Activated CD8-positive, alpha-beta T cell treated with anti-CD3 and anti-CD28 coated beads for 36 hours (primary cell): ENCODE measurements at regions not wholly inside any gene's neighbourhood (a gene's known extent, or its start where the extent isn't known, plus 50 kb on each side); places are given as distances from the start of the nearest gene placed in this dataset.

Experiments
- ATAC-seq: fragments of 200-7000 bp; cut with Tn5 transposase; one replicate; pipeline ENCODE4 v1.10.0; 2021; ENCODE audit warnings: mild to moderate bottlenecking, moderate library complexity
- CTCF ChIA-PET: fragments of 350-600 bp; sonication (Branson Sonifier 250); formaldehyde crosslinking; loops from one replicate; lab custom pipeline; 2021; ENCODE audit warnings: antibody characterized with exemption; lab: Charles Lee
- POLR2A ChIA-PET: fragments of 350-600 bp; sonication (Branson Sonifier 250); formaldehyde crosslinking; loops from one replicate; lab custom pipeline; 2021; ENCODE audit warnings: antibody characterized with exemption; lab: Charles Lee
- DNase-seq: peaks from one replicate; pipeline ENCODE4 v3.0.0-alpha.2; 2020
- H3K27ac Mint-ChIP-seq: one replicate; pipeline ENCODE4 v1.8.0; 2021; ENCODE audit warnings: mild to moderate bottlenecking, mixed read lengths
- H3K27me3 Mint-ChIP-seq: one replicate; pipeline ENCODE4 v1.8.0; 2021; ENCODE audit warnings: mixed read lengths
- H3K36me3 Mint-ChIP-seq: one replicate; pipeline ENCODE4 v1.8.0; 2021; ENCODE audit warnings: low read depth, mixed read lengths
- H3K4me1 Mint-ChIP-seq: one replicate; pipeline ENCODE4 v1.8.0; 2021; ENCODE audit warnings: low read depth, mixed read lengths
- H3K4me3 Mint-ChIP-seq: one replicate; pipeline ENCODE4 v1.8.0; 2021; ENCODE audit warnings: mild to moderate bottlenecking, moderate library complexity, mixed read lengths
- H3K9me3 Mint-ChIP-seq: one replicate; pipeline ENCODE4 v1.8.0; 2021; ENCODE audit warnings: mixed read lengths
- CTCF ChIP-seq: fragments of 200-600 bp; IDR thresholded peaks from one replicate; pipeline ENCODE4 v1.8.0; 2022; ENCODE audit warnings: antibody characterized with exemption, mild to moderate bottlenecking
- intact Hi-C: fragments of 100-400 bp; cut with micrococcal nuclease; formaldehyde crosslinking; loops from one replicate; pipeline ENCODE4 v1.10.0; 2022

DNA sequence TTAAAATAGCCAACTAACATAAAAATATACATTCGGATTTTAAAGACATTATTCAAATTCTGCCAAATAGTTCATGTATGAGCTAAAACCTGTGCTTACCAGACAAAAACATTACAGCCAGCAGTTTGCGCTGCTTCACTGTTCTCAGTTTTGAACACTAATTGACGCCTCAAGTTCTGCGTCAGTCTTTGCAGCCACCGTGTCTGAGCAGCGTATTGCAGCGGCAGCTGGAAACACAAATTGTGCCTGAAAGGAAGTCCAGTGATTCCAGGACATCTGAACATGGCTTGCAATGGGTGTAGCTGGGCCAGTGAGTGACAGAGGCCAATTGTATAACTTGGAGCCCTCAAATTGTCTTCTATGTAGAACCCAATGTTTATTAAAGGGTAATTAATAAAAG, 267.6 kb downstream of the TFCP2L1 start:
- Mint-ChIP-seq H3K4me3 (no peak overlapping the region), H3K27me3 (peaks cover 3% of the 10 kb centered on the region), H3K9me3 (no peaks in the 10 kb centered on the region), H3K27ac (no peak overlapping the region), H3K36me3 (no peaks in the 10 kb centered on the region), H3K4me1 (no peaks in the 10 kb centered on the region)
- ChIA-PET CTCF (interaction anchor here (0.9 kb wide), 1 partner anchor 56 kb away, joined by 3 read pairs; no protein-coding TSS in a partner anchor), POLR2A (no interaction called here)
- no peak for DNase-seq
- no peak for TF ChIP-seq CTCF
- intact Hi-C loops, result no loop called here
- ATAC-seq, result no peak

- Mint-ChIP-seq H3K9me3 (no peaks in the 10 kb centered on the region), H3K36me3 (no peaks in the 10 kb centered on the region), H3K27ac (no peak overlapping the region), H3K4me3 (no peak overlapping the region), H3K4me1 (no peaks in the 10 kb centered on the region), H3K27me3 (peaks cover 3% of the 10 kb centered on the region)
- ATAC-seq, result no peak
- no peak for DNase-seq
- TF ChIP-seq CTCF, result no peak
- intact Hi-C loops, result no loop called here
- ChIA-PET POLR2A (no interaction called here), CTCF (no interaction called here)
Measured at GRCh38 chr2:121018136-121019061, 266.6 kb downstream of the TFCP2L1 start.

DNA sequence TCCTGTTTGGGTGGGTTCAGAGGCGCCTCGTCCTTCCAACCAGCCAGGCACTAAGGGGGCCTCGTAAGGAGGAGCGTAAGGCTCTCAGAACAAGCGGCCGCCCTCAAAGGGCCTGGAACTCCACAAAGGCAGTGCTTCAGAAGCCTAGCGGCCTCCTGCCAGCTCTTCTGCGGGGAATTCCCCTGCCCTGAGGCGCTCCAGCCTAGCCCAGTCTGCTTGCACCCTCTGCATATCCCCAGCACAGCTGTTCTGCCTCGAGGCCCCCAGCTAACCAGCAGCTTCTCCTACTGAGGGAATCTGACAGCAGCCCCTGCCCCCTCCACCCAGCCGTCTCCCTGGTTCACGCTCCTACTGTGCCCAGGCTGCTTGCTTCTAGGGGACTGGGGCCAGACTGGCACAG, 265.9 kb downstream of the TFCP2L1 start:
- no peaks in the 10 kb centered on the region for H3K36me3 Mint-ChIP-seq
- intact Hi-C loops, result no loop called here
- ChIA-PET POLR2A (no interaction called here), CTCF (no interaction called here)
- H3K4me3 Mint-ChIP-seq, result no peak overlapping the region
- H3K27ac Mint-ChIP-seq, result no peak overlapping the region
- DNase-seq (no peak), ATAC-seq (no peak)
- no peak for TF ChIP-seq CTCF
- H3K4me1 Mint-ChIP-seq, result no peaks in the 10 kb centered on the region
- peaks cover 2% of the 10 kb centered on the region for H3K9me3 Mint-ChIP-seq
- H3K27me3 Mint-ChIP-seq, result peaks cover 3% of the 10 kb centered on the region

- no peaks in the 10 kb centered on the region for H3K4me1 Mint-ChIP-seq
- no peaks in the 10 kb centered on the region for H3K36me3 Mint-ChIP-seq
- DNase-seq, result no peak
- ChIA-PET POLR2A (no interaction called here), CTCF (no interaction called here)
- H3K9me3 Mint-ChIP-seq, result peaks cover 3% of the 10 kb centered on the region
- H3K4me3 Mint-ChIP-seq, result no peak overlapping the region
- intact Hi-C loops, result no loop called here
- no peak for TF ChIP-seq CTCF
- H3K27me3 Mint-ChIP-seq, result peaks cover 3% of the 10 kb centered on the region
- H3K27ac Mint-ChIP-seq, result no peak overlapping the region
- no peak for ATAC-seq
Measured at GRCh38 chr2:121019756-121020155, 265.2 kb downstream of the TFCP2L1 start.

DNA sequence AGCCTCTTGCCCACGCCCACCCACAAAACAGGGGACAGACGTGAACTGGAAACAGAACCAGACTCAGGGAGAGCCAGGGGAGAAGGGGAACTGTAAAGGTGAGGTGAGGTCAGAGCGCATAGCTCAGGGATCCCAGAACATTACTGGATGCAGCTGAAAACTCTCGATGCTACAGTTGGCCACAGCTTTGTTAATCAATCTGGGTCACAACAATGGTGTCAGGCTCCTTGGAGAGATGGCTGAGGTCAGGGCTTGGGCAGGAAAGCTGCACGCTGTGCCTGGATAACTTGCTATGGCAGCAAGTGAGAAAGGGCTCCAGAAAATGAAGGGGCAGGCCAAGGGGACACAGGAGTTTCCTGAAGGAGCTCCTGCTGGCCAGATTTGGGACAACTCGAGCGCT, 263.3 kb downstream of the TFCP2L1 start:
- Mint-ChIP-seq H3K4me3 (no peak overlapping the region), H3K27me3 (peaks cover 3% of the 10 kb centered on the region), H3K27ac (no peak overlapping the region), H3K4me1 (no peaks in the 10 kb centered on the region), H3K36me3 (no peaks in the 10 kb centered on the region), H3K9me3 (peaks cover 3% of the 10 kb centered on the region)
- ChIA-PET CTCF (no interaction called here), POLR2A (no interaction called here)
- ATAC-seq (no peak), DNase-seq (no peak)
- TF ChIP-seq CTCF, result no peak
- intact Hi-C loops, result no loop called here
